VCaP (cell line): ENCODE measurements at regions not wholly inside any gene's neighbourhood (a gene's known extent, or its start where the extent isn't known, plus 50 kb on each side); places are given as distances from the start of the nearest gene placed in this dataset.

Experiments used
- H3K27ac ChIP-seq: fragments of 450-650 bp; 2 replicates; pipeline ENCODE4 v1.5.1; 2017
- TF ChIP-seq, protein P1 (sequence below): fragments of 450-650 bp; conservative IDR thresholded peaks from 2 replicates; pipeline ENCODE4 v1.5.1; 2017; ENCODE audit warnings: mild to moderate bottlenecking, moderate library complexity

DNA sequence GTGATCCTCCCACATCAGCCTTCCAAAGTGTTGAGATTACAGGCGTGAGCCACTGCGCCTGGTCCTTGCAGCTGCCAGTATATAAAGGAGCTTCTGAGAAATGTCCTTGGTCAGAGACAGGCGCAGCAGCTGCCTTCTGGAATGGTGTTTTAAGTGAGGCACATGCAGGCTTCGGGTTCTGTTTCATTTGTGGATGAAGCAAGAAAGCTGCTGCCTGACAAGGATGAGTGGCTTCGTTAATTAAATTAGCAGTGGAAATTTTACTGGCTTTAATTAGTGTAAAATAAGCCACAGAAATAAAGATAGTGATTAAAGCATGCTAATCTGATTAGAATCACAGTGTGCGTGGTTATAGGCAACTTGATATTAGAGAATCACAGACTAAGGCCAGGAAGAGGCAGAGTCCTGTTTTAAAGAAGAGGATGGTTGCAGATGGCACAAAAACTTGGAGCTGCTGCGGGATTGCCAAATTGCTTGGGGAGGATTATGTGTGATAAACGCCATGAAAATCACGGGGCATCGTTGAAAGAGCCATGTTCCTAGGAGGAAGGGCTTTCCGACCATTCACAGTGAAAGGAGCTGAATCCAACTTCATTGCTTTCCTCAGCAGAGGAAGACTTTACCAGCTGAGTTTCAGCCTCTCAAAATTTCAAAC, 348.4 kb upstream of the FAT1 start:
- H3K27ac ChIP-seq = no peak overlapping the region
- TF ChIP-seq, protein P1, sequence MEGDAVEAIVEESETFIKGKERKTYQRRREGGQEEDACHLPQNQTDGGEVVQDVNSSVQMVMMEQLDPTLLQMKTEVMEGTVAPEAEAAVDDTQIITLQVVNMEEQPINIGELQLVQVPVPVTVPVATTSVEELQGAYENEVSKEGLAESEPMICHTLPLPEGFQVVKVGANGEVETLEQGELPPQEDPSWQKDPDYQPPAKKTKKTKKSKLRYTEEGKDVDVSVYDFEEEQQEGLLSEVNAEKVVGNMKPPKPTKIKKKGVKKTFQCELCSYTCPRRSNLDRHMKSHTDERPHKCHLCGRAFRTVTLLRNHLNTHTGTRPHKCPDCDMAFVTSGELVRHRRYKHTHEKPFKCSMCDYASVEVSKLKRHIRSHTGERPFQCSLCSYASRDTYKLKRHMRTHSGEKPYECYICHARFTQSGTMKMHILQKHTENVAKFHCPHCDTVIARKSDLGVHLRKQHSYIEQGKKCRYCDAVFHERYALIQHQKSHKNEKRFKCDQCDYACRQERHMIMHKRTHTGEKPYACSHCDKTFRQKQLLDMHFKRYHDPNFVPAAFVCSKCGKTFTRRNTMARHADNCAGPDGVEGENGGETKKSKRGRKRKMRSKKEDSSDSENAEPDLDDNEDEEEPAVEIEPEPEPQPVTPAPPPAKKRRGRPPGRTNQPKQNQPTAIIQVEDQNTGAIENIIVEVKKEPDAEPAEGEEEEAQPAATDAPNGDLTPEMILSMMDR = no peak

DNA sequence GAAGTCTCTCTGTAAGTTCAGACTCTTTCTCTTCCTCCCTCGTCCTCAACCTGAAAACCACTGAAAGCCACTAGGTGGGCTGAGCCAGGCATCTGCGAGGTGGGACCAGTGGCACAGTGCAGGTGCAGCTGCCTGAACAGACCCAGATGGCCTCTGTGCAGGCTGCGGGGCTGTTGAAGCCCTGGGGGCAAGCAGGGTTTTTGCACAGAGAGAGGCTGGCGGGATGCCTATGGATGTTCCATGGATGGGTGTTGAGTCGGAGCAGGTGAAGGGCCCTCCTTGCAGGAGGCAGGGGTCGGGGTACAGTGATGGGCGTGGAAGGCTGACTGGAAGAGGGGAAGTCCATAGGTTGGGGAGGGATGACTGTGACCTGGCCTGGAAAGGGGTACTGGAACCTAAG, 350.2 kb upstream of the FAT1 start:
- TF ChIP-seq, protein P1 = no peak
- H3K27ac ChIP-seq = no peak overlapping the region

DNA sequence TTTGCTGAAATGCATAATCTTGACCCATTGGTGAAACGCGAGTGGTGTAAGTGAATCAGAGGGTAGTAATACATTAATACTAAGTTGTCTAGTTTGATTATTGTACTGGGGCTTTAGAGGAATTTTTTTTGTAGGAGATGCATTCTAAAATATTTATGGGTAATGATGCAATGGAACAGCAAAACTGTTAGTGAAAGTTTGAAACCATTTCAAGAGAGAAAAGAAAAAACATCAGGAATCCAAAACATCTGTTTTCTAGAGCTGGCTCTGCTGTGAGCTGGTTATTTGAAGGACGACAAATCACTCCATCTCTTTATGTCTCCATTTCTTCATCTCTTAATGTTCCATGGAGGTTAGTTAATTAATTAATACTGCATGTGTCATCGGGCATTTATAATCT, 351.9 kb upstream of the FAT1 start:
- TF ChIP-seq, protein P1 = no peak
- H3K27ac ChIP-seq = no peak overlapping the region

DNA sequence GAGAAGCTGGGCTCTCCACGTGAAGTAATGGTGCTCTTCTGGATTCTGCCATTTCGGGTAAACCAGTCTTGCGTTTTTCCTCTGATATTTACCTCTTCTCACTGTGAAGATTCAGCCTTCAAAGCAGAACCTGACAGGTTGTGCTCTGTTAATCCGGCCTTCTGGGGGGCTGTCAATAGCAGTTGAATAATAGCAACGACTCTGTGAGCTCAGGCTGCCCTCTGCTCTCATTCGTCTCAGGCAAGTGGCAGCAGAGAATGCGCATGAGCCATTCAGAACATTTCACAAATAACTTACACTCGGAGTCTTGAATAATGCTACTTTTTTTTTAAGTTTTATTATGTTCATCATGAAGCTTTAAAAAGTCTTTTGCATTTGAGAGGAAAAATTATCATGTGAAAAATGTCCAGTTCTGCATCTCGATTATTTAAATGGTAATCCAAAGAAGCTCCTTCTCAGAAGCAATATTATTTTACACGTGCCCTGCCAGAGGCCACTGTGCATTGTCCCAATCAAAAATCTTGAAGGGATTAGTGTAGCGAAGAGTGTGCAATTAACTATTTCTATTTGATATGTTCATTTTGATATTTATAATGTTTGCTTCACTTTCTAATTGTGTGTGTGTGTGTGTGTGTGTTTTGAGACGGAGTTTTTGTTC, 354.2 kb upstream of the FAT1 start:
- TF ChIP-seq, protein P1 = no peak

DNA sequence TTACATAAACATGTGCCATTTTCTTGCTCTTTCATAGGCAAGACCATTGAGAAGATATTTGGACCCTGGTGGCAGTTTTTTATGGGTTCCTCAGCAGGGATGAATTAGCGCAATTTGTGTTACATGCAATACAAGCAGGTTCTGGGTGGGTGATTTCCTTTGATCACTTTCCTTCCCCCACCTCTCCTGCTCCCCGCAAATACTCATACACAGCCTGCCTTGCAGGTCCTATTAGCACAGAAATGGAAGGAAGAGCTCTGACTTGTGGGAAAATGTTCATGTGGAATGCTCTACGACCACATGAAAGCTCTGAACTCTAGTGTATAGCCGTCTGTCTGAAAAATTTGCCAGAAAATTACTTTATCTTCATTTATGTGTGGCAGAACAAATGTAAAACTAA, 361.0 kb upstream of the FAT1 start:
- TF ChIP-seq, protein P1 = no peak
- H3K27ac ChIP-seq = no peak overlapping the region

More for the DNA sequence above, 354.2 kb upstream of the FAT1 start:
- H3K27ac ChIP-seq = no peak overlapping the region

DNA sequence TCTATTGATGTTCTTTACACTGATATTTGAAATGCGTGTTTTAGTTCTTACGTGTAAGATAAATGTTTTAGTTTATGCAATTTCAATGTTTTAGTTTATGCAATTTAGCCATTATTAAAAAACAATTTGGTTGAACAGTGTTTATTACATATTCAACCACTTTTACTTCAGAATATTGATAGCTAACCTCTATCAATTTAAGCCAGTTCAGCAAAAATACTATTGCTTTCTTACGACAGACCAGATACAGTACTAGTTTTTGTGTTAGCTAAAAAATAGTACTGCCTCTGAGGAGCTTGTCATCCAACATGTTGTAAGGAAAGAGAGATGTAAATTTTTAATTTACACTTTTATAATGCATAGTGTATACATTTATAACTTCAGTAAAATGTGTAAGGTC, 361.7 kb upstream of the FAT1 start:
- TF ChIP-seq, protein P1 = no peak
- H3K27ac ChIP-seq = no peak overlapping the region

DNA sequence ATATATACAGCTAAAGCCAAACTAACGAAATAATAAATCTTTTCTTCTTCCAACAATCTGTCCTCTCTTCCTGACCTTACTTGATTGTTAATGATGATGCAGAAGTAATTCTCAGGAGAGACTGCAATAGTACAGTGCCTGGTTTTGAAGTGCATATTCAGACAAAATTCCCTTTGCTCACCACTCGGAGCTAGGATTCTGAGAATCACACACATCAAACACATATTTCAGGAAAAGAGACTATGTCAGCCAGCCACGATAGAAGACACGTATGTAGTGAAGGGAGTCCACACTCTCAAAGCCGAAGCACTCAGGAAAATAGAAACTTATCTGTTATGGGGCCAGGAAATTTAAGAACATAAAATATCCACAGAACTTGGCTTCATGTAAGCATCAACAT, 362.5 kb upstream of the FAT1 start:
- TF ChIP-seq, protein P1 = no peak
- no peak overlapping the region for H3K27ac ChIP-seq
